GM12878 (cell line): ENCODE measurements at regions not wholly inside any gene's neighbourhood (a gene's known extent, or its start where the extent isn't known, plus 50 kb on each side); places are given as distances from the start of the nearest gene placed in this dataset.

Experiments
- ATAC-seq: fragments of 200-7000 bp; cut with Tn5 transposase; 3 replicates; pipeline ENCODE4 v1.9.1; 2020; ENCODE audit warnings: mild to moderate bottlenecking, moderate library complexity
- BruUV-seq: library from RNA; stranded (reverse); fragments of 400-500 nt; replicated peaks from 2 replicates; lab custom pipeline; 2021; lab: Mats Ljungman, UMichigan
- CTCF ChIA-PET: fragments of 300-600 bp; sonication (Branson Sonifier 250); formaldehyde crosslinking; extraction: SDS; loops from one replicate; lab custom pipeline; 2021; ENCODE audit warnings: inconsistent platforms; lab: Yijun Ruan, JAX
- POLR2A ChIA-PET: fragments of 350-600 bp; formaldehyde crosslinking; extraction: SDS; loops from one replicate; lab custom pipeline; 2021; ENCODE audit warnings: inconsistent platforms; lab: Charles Lee
- RAD21 ChIA-PET: fragments of 300-600 bp; sonication (Branson Sonifier 250); formaldehyde crosslinking; loops from one replicate; lab custom pipeline; 2023; ENCODE audit warnings: antibody characterized with exemption; ENCODE audit not compliant: unreplicated experiment; lab: Charles Lee
- SMC1A ChIA-PET: fragments of 300-600 bp; sonication (Branson Sonifier 250); formaldehyde crosslinking; loops from one replicate; lab custom pipeline; 2023; ENCODE audit not compliant: unreplicated experiment, uncharacterized antibody; lab: Charles Lee
- DNase-seq: peaks from one replicate; pipeline ENCODE4 v3.0.0-alpha.2; 2011; ENCODE audit warnings: low read depth, low spot score
- FAIRE-seq: peaks from 3 replicates; lab custom pipeline; 2011; peaks lifted over from hg19 to GRCh38; lab: Jason Lieb, UNC
- H2AFZ ChIP-seq: 2 replicates; pipeline ENCODE4 v1.6.0; 2011; ENCODE audit warnings: low read depth, low read length, control low read depth; ENCODE audit not compliant: control insufficient read depth
- H3K27ac ChIP-seq: 2 replicates; pipeline ENCODE4 v1.5.1; 2011; ENCODE audit warnings: control low read depth; ENCODE audit not compliant: control insufficient read depth, insufficient read depth
- H3K27me3 ChIP-seq, 2 experiments: replicated peaks in 1 of 2; 2 replicates each; pipeline versions ENCODE4 v1.6.0 to v1.6.1; 2011; ENCODE audit warnings: low read length in 1 of 2; ENCODE audit not compliant: control insufficient read depth in 2 of 2, insufficient read depth in 2 of 2
- H3K36me3 ChIP-seq, 2 experiments: 2 replicates each; pipeline ENCODE4 v1.5.1; 2011; ENCODE audit warnings: low read length in 1 of 2; ENCODE audit not compliant: control insufficient read depth in 2 of 2, insufficient read depth in 2 of 2
- H3K4me1 ChIP-seq: 2 replicates; pipeline ENCODE4 v1.6.1; 2011; ENCODE audit warnings: mild to moderate bottlenecking, low read length, moderate library complexity, mixed read lengths; ENCODE audit not compliant: control insufficient read depth, insufficient read depth
- H3K4me2 ChIP-seq: 2 replicates; pipeline ENCODE4 v1.6.0; 2011; ENCODE audit warnings: control low read depth; ENCODE audit not compliant: control insufficient read depth, insufficient read depth
- H3K4me3 ChIP-seq: fragments of 200-600 bp; sonication (generic); 2 replicates; pipeline ENCODE4 v1.5.1; 2016
- H3K79me2 ChIP-seq: 2 replicates; pipeline ENCODE4 v1.6.0; 2011; ENCODE audit warnings: low read length; ENCODE audit not compliant: control insufficient read depth, insufficient read depth
- H3K9ac ChIP-seq: 2 replicates; pipeline ENCODE4 v1.8.0; 2011; ENCODE audit warnings: low read length, control low read depth, mixed read lengths; ENCODE audit not compliant: control insufficient read depth, insufficient read depth
- H3K9me3 ChIP-seq: replicated peaks from 3 replicates; pipeline ENCODE4 v1.5.1; 2011; ENCODE audit warnings: mild to moderate bottlenecking, low read length; ENCODE audit not compliant: control insufficient read depth, insufficient read depth
- H4K20me1 ChIP-seq: 2 replicates; pipeline ENCODE4 v1.6.0; 2011; ENCODE audit not compliant: control insufficient read depth, insufficient read depth
- ASH2L ChIP-seq: fragments of 300-600, 200-600 bp; sonication (generic); IDR thresholded peaks from 2 replicates; pipeline ENCODE4 v1.6.1; 2017; ENCODE audit warnings: low read depth, mild to moderate bottlenecking, borderline replicate concordance
- BACH1 ChIP-seq: fragments of 450-650 bp; IDR thresholded peaks from 2 replicates; pipeline ENCODE4 v1.6.1; 2017; ENCODE audit warnings: mild to moderate bottlenecking, borderline replicate concordance
- CEBPB ChIP-seq, 2 experiments: fragments of 150-350 bp in 1 of 2; IDR thresholded peaks; 2 replicates each; pipeline ENCODE4 v1.6.1; 2012 to 2014; ENCODE audit warnings: low read depth in 2 of 2, low read length in 2 of 2, borderline replicate concordance in 1 of 2, inconsistent platforms in 1 of 2
- CTCF ChIP-seq, 3 experiments: IDR thresholded peaks in 2 of 3; conservative IDR thresholded peaks in 1 of 3; 2 replicates each; pipeline ENCODE4 v1.5.1; 2011; ENCODE audit warnings: low read depth in 3 of 3, low read length in 3 of 3, mild to moderate bottlenecking in 3 of 3, control low read depth in 2 of 3, moderate library complexity in 2 of 3, inconsistent platforms in 1 of 3, mixed read lengths in 1 of 3; ENCODE audit not compliant: control insufficient read depth in 2 of 3, insufficient read depth in 1 of 3; ENCODE audit errors: extremely low read depth in 1 of 3
- ETV6 ChIP-seq, 2 experiments: fragments of 450-650 bp in 1 of 2; IDR thresholded peaks in 1 of 2; conservative IDR thresholded peaks in 1 of 2; 2 replicates each; pipeline ENCODE4 v1.6.1; 2014; ENCODE audit warnings: antibody characterized with exemption in 1 of 2, borderline replicate concordance in 1 of 2, low read depth in 1 of 2, mild to moderate bottlenecking in 1 of 2, moderate library complexity in 1 of 2
- FOS ChIP-seq: IDR thresholded peaks from 3 replicates; pipeline ENCODE4 v1.6.1; 2011; ENCODE audit warnings: borderline replicate concordance; ENCODE audit not compliant: insufficient read length; ENCODE audit errors: extremely low read depth
- IKZF1 ChIP-seq: fragments of 450-650 bp; conservative IDR thresholded peaks from 2 replicates; pipeline ENCODE4 v1.6.1; 2017; ENCODE audit warnings: antibody characterized with exemption, mild to moderate bottlenecking
- IRF3 ChIP-seq: fragments of 450-650 bp; IDR thresholded peaks from 2 replicates; pipeline ENCODE4 v1.6.1; 2014; ENCODE audit warnings: mild to moderate bottlenecking
- NFXL1 ChIP-seq: fragments of 450-650 bp; IDR thresholded peaks from 2 replicates; pipeline ENCODE4 v1.6.1; 2017; ENCODE audit warnings: antibody characterized with exemption, mild to moderate bottlenecking, borderline replicate concordance
- NR2C1 ChIP-seq: fragments of 450-650 bp; IDR thresholded peaks from 2 replicates; pipeline ENCODE4 v1.6.1; 2017; ENCODE audit warnings: antibody characterized with exemption, mild to moderate bottlenecking, moderate library complexity
- PAX5 ChIP-seq: IDR thresholded peaks from 2 replicates; pipeline ENCODE4 v1.6.1; 2011; ENCODE audit warnings: low read depth, low read length, borderline replicate concordance
- POLR2A ChIP-seq: IDR thresholded peaks from 2 replicates; pipeline ENCODE4 v1.6.1; 2011; ENCODE audit warnings: low read depth, mild to moderate bottlenecking, low read length
- POU2F2 ChIP-seq: IDR thresholded peaks from 3 replicates; pipeline ENCODE4 v1.6.1; 2011; ENCODE audit warnings: low read depth, mild to moderate bottlenecking, low read length, borderline replicate concordance
- RCOR1 ChIP-seq: conservative IDR thresholded peaks from 2 replicates; pipeline ENCODE4 v1.6.1; 2012; ENCODE audit warnings: low read depth, low read length, improper control_type of control experiment
- SMAD5 ChIP-seq: IDR thresholded peaks from 2 replicates; pipeline ENCODE4 v1.6.1; 2016; ENCODE audit warnings: antibody characterized with exemption, low read depth
- TCF7 ChIP-seq: IDR thresholded peaks from 2 replicates; pipeline ENCODE4 v1.6.1; 2014; ENCODE audit warnings: antibody characterized with exemption, borderline replicate concordance
- YBX1 ChIP-seq: fragments of 450-650 bp; IDR thresholded peaks from 2 replicates; pipeline ENCODE4 v1.6.1; 2016; ENCODE audit warnings: antibody characterized with exemption
- ZNF384 ChIP-seq: IDR thresholded peaks from 2 replicates; pipeline ENCODE4 v1.6.1; 2012; ENCODE audit warnings: low read depth, mild to moderate bottlenecking, low read length, improper control_type of control experiment, borderline replicate concordance
- ZNF622 ChIP-seq: fragments of 450-650 bp; IDR thresholded peaks from 2 replicates; pipeline ENCODE4 v1.6.1; 2017; ENCODE audit warnings: mild to moderate bottlenecking, inconsistent platforms
- WGBS: methylation state at CpG from one replicate; pipeline ENCODE4 v1.1.6; 2016; ENCODE audit warnings: low lambda C conversion rate; ENCODE audit not compliant: insufficient replicate concordance, insufficient coverage; ENCODE audit errors: missing lambda C conversion rate; 5-methylcytosine and 5-hydroxymethylcytosine counted together
- in situ Hi-C: fragments of 300-500 bp; cut with MboI; formaldehyde crosslinking; loops from 9 replicates; pipeline ENCODE4 v1.14.3; 2018; ENCODE audit warnings: mixed read lengths
- intact Hi-C: fragments of 100-400 bp; cut with micrococcal nuclease; formaldehyde crosslinking; loops from one replicate; pipeline ENCODE4 v1.14.2; 2022; ENCODE audit not compliant: unreplicated experiment
- TF ChIP-seq, protein P1 (sequence below): fragments of 450-650 bp; formaldehyde crosslinking; IDR thresholded peaks from 2 replicates; pipeline ENCODE4 v1.4.0; 2022; ENCODE audit warnings: mild to moderate bottlenecking, moderate library complexity

- Histone ChIP-seq H3K27me3 (no peaks in the 10 kb centered on the region), H3K4me3 (no peak overlapping the region), H3K36me3 (no peaks in the 10 kb centered on the region), H3K9ac (no peak overlapping the region), H4K20me1 (no peaks in the 10 kb centered on the region)
- 0% methylated on average over 1 of the region's 1 CpG for WGBS
- BruUV-seq, result no TSS peak
- TF ChIP-seq NFXL1, result no peak
- TF ChIP-seq BACH1, result no peak
- TF ChIP-seq, protein P1, sequence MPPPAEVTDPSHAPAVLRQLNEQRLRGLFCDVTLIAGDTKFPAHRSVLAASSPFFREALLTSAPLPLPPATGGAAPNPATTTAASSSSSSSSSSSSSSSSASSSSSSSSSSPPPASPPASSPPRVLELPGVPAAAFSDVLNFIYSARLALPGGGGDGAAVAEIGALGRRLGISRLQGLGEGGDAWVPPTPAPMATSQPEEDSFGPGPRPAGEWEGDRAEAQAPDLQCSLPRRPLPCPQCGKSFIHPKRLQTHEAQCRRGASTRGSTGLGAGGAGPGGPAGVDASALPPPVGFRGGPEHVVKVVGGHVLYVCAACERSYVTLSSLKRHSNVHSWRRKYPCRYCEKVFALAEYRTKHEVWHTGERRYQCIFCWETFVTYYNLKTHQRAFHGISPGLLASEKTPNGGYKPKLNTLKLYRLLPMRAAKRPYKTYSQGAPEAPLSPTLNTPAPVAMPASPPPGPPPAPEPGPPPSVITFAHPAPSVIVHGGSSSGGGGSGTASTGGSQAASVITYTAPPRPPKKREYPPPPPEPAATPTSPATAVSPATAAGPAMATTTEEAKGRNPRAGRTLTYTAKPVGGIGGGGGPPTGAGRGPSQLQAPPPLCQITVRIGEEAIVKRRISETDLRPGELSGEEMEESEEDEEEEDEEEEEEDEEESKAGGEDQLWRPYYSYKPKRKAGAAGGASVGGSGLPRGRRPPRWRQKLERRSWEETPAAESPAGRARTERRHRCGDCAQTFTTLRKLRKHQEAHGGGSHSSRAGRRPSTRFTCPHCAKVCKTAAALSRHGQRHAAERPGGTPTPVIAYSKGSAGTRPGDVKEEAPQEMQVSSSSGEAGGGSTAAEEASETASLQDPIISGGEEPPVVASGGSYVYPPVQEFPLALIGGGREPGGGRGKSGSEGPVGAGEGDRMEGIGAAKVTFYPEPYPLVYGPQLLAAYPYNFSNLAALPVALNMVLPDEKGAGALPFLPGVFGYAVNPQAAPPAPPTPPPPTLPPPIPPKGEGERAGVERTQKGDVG (CRISPR knock-in tag), result no peak
- TF ChIP-seq ASH2L, result no peak
- TF ChIP-seq TCF7, result no peak
- no peak for TF ChIP-seq YBX1
- no peak for TF ChIP-seq ZNF384
- no peak for TF ChIP-seq SMAD5
- TF ChIP-seq CEBPB (IDR thresholded peaks at IDR 0.05; ENCODE audit: borderline replicate concordance in 1 of 2, low read depth in 2 of 2, low read length in 2 of 2), result no peak
- no peak for TF ChIP-seq POU2F2
- no peak for TF ChIP-seq FOS
- no peak for TF ChIP-seq ETV6 (conservative IDR thresholded peaks at IDR 0.05 in 1 of 2, IDR thresholded peaks at IDR 0.05 in 1 of 2; ENCODE audit: borderline replicate concordance in 1 of 2, low read depth in 1 of 2)
- no peak for TF ChIP-seq POLR2A
- no peak for TF ChIP-seq NR2C1
- TF ChIP-seq PAX5, result no peak
- no peak for TF ChIP-seq ZNF622
- no peak for TF ChIP-seq CTCF (IDR thresholded peaks at IDR 0.05 in 2 of 3, conservative IDR thresholded peaks at IDR 0.05 in 1 of 3; ENCODE audit: control insufficient read depth in 2 of 3, extremely low read depth in 1 of 3, insufficient read depth in 1 of 3, low read depth in 3 of 3, low read length in 3 of 3)
- no peak for TF ChIP-seq RCOR1
- no peak for TF ChIP-seq IRF3
- no peak for TF ChIP-seq IKZF1
- TF ChIP-seq, all 136 proteins: peak for 0
- in situ Hi-C loops, result no loop called here
- no peak for FAIRE-seq
- no peak for ATAC-seq
- RAD21 ChIA-PET, result no interaction called here
- Histone ChIP-seq H2AFZ (no peak overlapping the region), H3K79me2 (no peaks in the 10 kb centered on the region), H3K4me1 (no peaks in the 10 kb centered on the region), H3K9me3 (no peaks in the 10 kb centered on the region; the same call in 2 of the 3 replicates), H3K27ac (no peak overlapping the region), H3K4me2 (no peak overlapping the region)
- intact Hi-C loops, result no loop called here
- POLR2A ChIA-PET, result no interaction called here
- CTCF ChIA-PET, result no interaction called here
- no peak for DNase-seq
- SMC1A ChIA-PET, result no interaction called here
Observed at GRCh38 chr7:19957664-19958063, 184.2 kb upstream of the TMEM196 start.
